Suppressor macrophage treated with lipopolysaccharide for 4 hours (primary cell): ENCODE measurements at regions not wholly inside any gene's neighbourhood (a gene's known extent, or its start where the extent isn't known, plus 50 kb on each side); places are given as distances from the start of the nearest gene placed in this dataset.
"Not testable (repeated sequence)": the region's sequence is repeated elsewhere in the genome, so short reads cannot be mapped to it uniquely, and the experiment has no call there.

Experiments
- DNase-seq: peaks from one replicate; pipeline ENCODE4 v3.0.0-alpha.2; 2020

DNA sequence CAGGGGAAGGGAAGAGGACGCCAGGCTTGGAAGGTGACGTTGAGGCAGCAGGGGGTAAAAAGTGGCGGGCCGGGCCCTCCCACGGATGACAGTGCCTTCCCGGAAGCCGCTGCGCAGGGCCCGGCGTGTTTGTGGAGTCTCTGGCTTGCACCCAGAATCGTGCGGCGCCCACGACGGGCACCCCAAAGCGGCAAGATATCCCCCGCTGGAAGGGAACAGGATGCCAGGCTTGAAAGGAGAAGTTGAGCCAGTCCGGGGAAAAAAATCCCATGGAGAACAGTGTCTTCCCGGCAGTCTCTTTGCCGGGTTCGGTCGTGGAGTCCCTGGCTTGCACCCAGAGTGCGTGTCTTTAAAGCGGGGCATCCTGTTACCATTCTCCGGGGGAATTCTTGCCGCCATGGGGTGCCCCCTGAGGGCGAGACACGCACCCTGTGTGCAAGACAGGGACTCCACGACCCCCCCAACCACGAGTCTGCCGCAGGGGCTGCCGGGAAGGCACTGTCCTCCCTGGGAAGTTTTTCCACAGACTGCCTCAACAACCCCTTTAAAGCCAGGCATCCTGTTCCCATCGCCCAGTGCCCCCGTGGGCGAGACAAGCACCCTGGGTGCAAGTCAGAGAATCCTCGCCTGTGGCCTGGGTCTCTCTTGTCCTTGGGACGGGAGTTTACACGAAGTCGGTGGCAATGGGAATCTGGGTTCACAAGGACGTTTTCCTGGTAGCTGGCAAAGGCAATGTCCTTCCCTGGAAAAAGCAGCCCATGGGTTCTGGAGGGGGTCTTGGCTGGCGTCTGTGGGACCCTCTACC is 156.1 kb upstream of the ALG10B start:
- DNase-seq: no peak

GRCh38 chr12:38161123-38162000 is 155.2 kb upstream of the ALG10B start:
- DNase-seq: no peak

- DNase-seq: no peak
Observed at GRCh38 chr12:38162013-38162412, 154.6 kb upstream of the ALG10B start.

DNA sequence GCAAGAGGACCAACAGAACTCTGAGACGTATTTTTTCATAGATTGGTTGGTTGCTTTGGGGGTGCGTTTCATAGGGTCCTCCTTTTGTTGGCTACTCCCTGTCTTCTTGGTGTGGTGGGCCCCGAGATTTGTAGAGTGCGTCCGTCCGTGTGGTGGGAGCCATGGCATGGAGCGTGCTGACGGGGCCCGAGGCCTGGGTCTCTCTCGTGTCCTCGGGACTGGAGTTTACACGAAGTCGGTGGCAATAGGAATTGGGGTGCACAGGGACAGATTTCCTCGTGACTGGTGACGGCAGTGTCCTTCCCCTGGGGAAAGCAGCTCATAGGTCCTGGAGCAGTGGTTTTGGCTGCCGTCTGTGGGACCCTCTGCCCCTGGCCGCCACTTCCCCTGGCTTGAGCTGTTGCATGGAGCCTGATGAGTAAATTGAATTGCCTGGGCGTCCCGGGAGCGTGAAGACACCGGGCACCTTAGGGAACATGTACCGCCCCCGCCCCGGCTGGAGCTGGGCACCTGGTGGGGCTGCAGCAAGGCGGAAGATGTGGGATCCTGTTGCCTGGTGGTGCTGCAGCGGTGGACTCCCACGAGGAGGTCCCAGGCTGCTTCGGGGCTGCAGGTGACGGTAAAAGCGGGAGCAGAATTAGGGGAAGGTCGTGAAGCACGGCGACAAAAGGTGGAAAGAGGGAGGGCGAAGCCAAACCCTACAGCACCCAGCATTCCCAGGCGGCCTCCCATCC is 153.7 kb upstream of the ALG10B start:
- DNase-seq: no peak

DNA sequence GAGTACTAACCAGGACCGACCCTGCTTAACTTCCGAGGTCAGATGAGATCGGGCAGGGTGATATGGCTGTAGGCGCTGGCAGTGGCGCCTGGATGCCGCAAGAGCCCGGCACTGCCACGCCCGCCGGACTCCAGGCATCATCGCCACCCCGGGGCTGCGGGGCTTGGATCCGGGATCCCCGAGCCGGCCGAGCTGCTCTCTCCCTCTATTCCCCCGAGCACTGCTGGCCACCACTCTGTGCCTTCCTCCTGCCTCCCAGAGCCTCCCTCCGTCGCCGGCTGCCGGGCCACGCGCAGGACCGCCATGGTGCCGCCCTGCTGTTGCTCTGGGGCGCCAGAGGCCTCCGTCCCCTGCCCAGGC is 153.2 kb upstream of the ALG10B start:
- DNase-seq: no peak

DNA sequence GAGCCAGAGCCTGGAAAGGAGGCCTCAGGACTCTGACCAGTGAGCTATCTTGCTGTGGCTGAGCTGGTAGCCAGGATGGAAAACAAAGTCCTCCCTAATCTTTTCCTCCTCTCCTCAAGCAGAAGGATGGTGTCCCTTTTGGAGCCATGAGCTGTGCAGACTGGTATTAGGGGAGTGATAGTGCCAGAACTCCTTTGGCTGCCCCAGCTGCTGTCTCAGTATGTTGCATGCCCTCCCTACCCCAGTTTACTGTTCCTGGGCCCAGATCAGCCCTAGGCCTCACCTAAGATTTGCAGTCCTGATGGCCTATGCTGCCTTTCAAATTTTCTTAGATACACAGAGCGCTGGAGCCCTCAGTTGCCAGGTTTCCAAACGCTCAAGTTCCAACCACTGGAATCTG is 150.3 kb upstream of the ALG10B start:
- DNase-seq: no peak

DNA sequence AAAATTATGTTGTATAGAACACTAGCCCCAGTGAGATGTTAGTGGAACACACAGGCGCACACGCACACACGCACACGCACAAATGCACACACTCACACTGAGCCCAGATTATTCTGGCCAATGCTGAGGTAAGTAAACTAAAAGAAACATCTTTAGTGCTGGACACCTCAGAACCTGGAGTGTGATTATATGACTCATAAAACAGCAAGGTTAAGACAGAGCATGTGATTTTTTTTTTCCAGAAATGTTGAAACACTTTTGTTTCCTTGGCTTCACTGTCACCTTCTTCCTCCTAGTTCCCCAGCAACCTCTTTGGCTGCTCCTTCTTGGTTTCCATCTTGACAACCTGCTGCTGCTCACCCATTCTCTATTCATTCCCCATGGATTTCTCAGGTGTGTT is 141.0 kb upstream of the ALG10B start:
- no peak for DNase-seq

DNA sequence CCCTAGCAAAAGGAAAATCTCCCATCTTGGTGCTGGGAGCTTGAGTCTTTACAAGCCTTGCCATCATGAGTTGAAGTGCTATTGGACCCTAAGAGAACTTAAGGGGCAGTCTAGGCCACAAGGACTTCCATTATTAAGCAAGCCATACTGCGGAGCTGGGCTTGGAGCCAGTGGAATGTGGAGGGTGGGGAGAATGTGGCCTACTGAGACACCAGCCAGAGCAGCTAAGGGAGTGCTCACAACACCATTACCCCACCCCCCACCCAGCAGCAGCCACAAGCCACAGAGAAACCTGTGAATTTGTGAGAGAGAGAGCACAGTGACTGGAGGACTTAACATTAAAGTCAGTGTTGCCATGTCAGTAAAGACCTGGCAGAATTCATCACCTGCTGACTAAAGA is 133.0 kb upstream of the ALG10B start:
- DNase-seq: not testable (repeated sequence)

GRCh38 chr12:38197286-38197685 is 119.3 kb upstream of the ALG10B start:
- not testable (repeated sequence) for DNase-seq

- DNase-seq: no peak
Observed at GRCh38 chr12:38201461-38202276, 114.9 kb upstream of the ALG10B start.

GRCh38 chr12:38204831-38205230 is 111.7 kb upstream of the ALG10B start:
- no peak for DNase-seq

DNA sequence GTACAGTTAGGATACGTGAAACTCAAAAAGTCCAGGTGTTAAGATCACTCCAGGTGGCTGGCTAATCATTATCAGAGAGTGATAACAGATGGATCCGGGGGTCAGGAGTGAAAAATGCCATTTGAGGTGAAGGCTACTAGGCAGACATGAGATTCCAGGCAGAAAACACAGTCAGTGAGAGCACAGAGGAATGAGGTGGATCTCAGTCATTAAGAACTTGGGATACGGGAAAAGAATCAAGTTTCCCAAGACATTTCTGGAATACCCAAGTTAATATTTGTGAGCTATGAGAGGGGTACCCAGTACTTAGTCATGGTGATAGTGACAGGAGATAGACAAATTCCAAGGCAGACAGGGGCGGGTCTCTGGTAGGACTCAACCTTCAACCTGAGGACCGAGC is 94.6 kb upstream of the ALG10B start:
- no peak for DNase-seq

DNA sequence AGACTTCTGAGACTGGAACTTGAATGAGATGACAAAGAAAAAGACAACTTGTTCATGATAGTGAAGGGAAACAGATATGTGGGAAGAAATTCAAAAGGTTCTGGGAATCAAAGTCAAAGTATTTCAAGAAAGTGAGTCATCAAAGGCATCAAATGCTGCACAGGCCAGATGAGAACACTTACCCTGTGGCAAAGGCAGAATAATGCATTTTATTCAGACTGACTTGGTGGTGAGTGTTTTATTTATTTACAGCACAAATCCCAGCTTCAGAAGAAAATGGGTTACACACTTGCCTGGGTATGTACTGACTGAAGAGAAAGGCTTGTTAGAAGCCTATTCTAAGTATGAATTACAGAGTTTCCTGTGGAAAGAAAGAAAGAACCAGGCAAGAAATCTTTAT is 78.2 kb upstream of the ALG10B start:
- not testable (repeated sequence) for DNase-seq

- DNase-seq: no peak
Observed at GRCh38 chr12:38253778-38254177, 62.8 kb upstream of the ALG10B start.

- DNase-seq: no peak
Observed at GRCh38 chr12:38258411-38258810, 58.2 kb upstream of the ALG10B start.
